Sigmoid colon (tissue), 6 donors: ENCODE measurements at regions not wholly inside any gene's neighbourhood (a gene's known extent, or its start where the extent isn't known, plus 50 kb on each side); places are given as distances from the start of the nearest gene placed in this dataset.

Experiments used
- DNase-seq: peaks from one replicate; pipeline ENCODE4 v3.0.0-alpha.2; 2019
- H3K27ac ChIP-seq, 4 donors: fragments of 200-600 bp; sonication (generic); one replicate each; pipeline ENCODE4 v1.5.1; 2016 to 2019; ENCODE audit warnings: mild to moderate bottlenecking in 1 of 4
- H3K27me3 ChIP-seq, 3 donors: fragments of 200-600 bp; sonication (generic); one replicate each; pipeline ENCODE4 v1.5.1; 2019; ENCODE audit warnings: mild to moderate bottlenecking in 1 of 3
- H3K36me3 ChIP-seq, 4 donors: fragments of 200-600 bp; sonication (generic); one replicate each; pipeline ENCODE4 v1.5.1; 2016 to 2019
- H3K4me1 ChIP-seq, 4 donors: fragments of 200-600 bp; sonication (generic); one replicate each; pipeline ENCODE4 v1.5.1; 2017 to 2019
- H3K4me3 ChIP-seq, 4 donors: fragments of 200-600 bp; sonication (generic); one replicate each; pipeline ENCODE4 v1.5.1; 2017 to 2019; ENCODE audit warnings: mild to moderate bottlenecking in 2 of 4, moderate library complexity in 1 of 4
- H3K9me3 ChIP-seq, 4 donors: fragments of 200-600 bp in 3 of 4; sonication (generic) in 3 of 4; one replicate each; pipeline versions ENCODE4 v1.5.1 to v1.6.1; 2013 to 2019
- EP300 ChIP-seq, 4 donors: sonication (generic); formaldehyde crosslinking; IDR thresholded peaks; one replicate each; pipeline ENCODE4 v1.6.1; 2017; ENCODE audit warnings: antibody characterized with exemption in 4 of 4
- POLR2A ChIP-seq, 2 donors: fragments of 450-650 bp; IDR thresholded peaks; one replicate each; pipeline ENCODE4 v1.6.1; 2016; ENCODE audit warnings: antibody characterized with exemption in 2 of 2, mild to moderate bottlenecking in 2 of 2, moderate library complexity in 2 of 2
- POLR2AphosphoS5 ChIP-seq, 4 donors: sonication (generic); formaldehyde crosslinking; IDR thresholded peaks; one replicate each; pipeline ENCODE4 v1.6.1; 2017; ENCODE audit warnings: antibody characterized with exemption in 4 of 4
- WGBS, 2 donors: extraction: QIAGEN DNeasy Blood & Tissue Kit; methylation state at CpG; one replicate each; pipeline ENCODE4 v1.1.7; 2013; 5-methylcytosine and 5-hydroxymethylcytosine counted together
- intact Hi-C: fragments of 100-400 bp; cut with DNase I; formaldehyde crosslinking; loops from one replicate; pipeline ENCODE4 v1.15.1; 2023
- TF ChIP-seq, protein P1 (sequence below), 4 experiments: fragments of 450-650 bp in 3 of 4; fragments of 200-600 bp in 1 of 4; IDR thresholded peaks; one replicate each; pipeline ENCODE4 v1.5.1; 2016 to 2019; ENCODE audit warnings: antibody characterized with exemption in 4 of 4, mild to moderate bottlenecking in 3 of 4, moderate library complexity in 2 of 4
- donor health status: healthy with polysubstance abuse.
- donor health status: healthy.

GRCh38 chr6:169317441-169318202, 64.0 kb upstream of the THBS2 start:
- TF ChIP-seq, protein P1, sequence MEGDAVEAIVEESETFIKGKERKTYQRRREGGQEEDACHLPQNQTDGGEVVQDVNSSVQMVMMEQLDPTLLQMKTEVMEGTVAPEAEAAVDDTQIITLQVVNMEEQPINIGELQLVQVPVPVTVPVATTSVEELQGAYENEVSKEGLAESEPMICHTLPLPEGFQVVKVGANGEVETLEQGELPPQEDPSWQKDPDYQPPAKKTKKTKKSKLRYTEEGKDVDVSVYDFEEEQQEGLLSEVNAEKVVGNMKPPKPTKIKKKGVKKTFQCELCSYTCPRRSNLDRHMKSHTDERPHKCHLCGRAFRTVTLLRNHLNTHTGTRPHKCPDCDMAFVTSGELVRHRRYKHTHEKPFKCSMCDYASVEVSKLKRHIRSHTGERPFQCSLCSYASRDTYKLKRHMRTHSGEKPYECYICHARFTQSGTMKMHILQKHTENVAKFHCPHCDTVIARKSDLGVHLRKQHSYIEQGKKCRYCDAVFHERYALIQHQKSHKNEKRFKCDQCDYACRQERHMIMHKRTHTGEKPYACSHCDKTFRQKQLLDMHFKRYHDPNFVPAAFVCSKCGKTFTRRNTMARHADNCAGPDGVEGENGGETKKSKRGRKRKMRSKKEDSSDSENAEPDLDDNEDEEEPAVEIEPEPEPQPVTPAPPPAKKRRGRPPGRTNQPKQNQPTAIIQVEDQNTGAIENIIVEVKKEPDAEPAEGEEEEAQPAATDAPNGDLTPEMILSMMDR (IDR thresholded peaks at IDR 0.05): no peak
- TF ChIP-seq EP300 (IDR thresholded peaks at IDR 0.05): no peak
- no peak for TF ChIP-seq POLR2A (IDR thresholded peaks at IDR 0.05)
- no peaks in the 10 kb centered on the region for H3K36me3 ChIP-seq
- intact Hi-C loops: no loop called here
- DNase-seq: no peak
- no peaks in the 10 kb centered on the region for H3K4me1 ChIP-seq
- no peak overlapping the region for H3K27ac ChIP-seq
- 89 to 95% methylated on average over 26 of the region's 26 CpGs for WGBS, 2 donors
- peaks cover 0 to 3% (median 0%) of the 10 kb centered on the region in 4 donors for H3K9me3 ChIP-seq
- no peaks in the 10 kb centered on the region for H3K27me3 ChIP-seq
- H3K4me3 ChIP-seq: no peak overlapping the region

DNA sequence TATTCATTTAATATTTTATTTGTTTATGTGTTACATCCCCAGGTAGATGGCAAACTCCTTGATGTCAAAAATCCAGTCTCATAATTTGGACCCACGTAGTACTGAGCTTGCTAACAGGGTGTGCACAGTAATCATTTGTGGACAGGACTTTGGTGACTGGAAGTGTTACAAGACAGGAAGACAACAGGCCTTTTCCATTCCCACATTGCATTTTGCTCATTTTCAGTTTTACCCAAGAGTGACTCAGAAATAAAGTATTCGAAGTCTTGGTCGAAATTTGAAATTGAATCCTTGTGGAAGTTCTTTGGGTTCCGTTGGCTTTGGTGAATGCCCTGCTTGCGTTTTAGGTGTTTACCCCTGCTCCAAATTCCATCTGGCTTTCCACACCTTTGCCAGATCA, 63.0 kb upstream of the THBS2 start:
- no peak overlapping the region for H3K27ac ChIP-seq
- 94 to 95% methylated on average over 5 of the region's 5 CpGs for WGBS, 2 donors
- TF ChIP-seq POLR2AphosphoS5 (IDR thresholded peaks at IDR 0.05) (no peak), POLR2A (IDR thresholded peaks at IDR 0.05) (no peak), EP300 (IDR thresholded peaks at IDR 0.05) (no peak)
- TF ChIP-seq, protein P1 (IDR thresholded peaks at IDR 0.05): no peak
- intact Hi-C loops: no loop called here
- H3K9me3 ChIP-seq: no peaks in the 10 kb centered on the region
- DNase-seq: no peak
- H3K36me3 ChIP-seq: no peaks in the 10 kb centered on the region
- H3K4me3 ChIP-seq: no peak overlapping the region
- no peaks in the 10 kb centered on the region for H3K4me1 ChIP-seq
- H3K27me3 ChIP-seq: no peaks in the 10 kb centered on the region

DNA sequence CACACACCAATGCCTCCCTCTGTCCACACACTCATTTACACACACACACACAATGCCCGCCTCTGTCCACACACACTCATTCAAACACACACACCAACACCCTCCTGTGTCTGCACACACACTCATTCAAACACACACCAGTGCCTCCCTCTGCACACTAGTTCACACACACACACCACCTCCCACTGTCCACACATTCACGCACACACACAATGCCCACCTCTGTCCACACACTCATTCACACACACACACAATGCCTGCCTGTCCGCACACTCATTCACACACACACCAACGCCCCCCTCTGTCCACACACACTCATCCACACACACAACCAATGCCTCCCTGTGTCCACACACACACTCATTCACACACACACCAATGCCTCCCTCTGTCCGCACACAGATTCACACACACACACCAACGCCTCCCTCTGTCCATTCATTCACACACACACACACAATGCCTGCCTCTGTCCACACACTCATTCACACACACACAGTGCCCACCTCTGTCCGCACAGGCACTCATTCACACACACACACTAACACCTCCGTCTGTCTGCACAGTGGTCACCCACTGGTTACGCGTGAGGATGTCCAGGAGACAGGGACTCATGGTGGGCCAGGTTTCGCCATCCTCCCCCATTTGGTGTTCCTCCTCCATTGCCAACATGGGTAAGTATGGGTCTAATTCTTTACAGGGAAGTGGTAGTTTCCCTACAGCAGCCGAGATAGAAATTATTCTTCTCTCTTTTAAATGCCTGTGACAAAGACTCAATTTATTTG, 62.4 kb upstream of the THBS2 start:
- Histone ChIP-seq H3K4me1 (no peaks in the 10 kb centered on the region), H3K27ac (no peak overlapping the region), H3K9me3 (no peaks in the 10 kb centered on the region), H3K4me3 (no peak overlapping the region), H3K36me3 (no peaks in the 10 kb centered on the region), H3K27me3 (no peaks in the 10 kb centered on the region)
- no peak for TF ChIP-seq EP300 (IDR thresholded peaks at IDR 0.05)
- TF ChIP-seq, protein P1 (IDR thresholded peaks at IDR 0.05): no peak
- no peak for TF ChIP-seq POLR2AphosphoS5 (IDR thresholded peaks at IDR 0.05)
- 92 to 93% methylated on average over 12 of the region's 12 CpGs for WGBS, 2 donors
- DNase-seq: no peak
- intact Hi-C loops: no loop called here

GRCh38 chr6:169313347-169314010, 59.8 kb upstream of the THBS2 start:
- 96 to 97% methylated on average over 22 of the region's 22 CpGs for WGBS, 2 donors
- intact Hi-C loops: no loop called here
- no peak for DNase-seq
- Histone ChIP-seq H3K4me3 (no peak overlapping the region), H3K27me3 (no peaks in the 10 kb centered on the region), H3K36me3 (no peaks in the 10 kb centered on the region), H3K4me1 (no peaks in the 10 kb centered on the region), H3K27ac (no peak overlapping the region), H3K9me3 (no peaks in the 10 kb centered on the region)
- TF ChIP-seq EP300 (IDR thresholded peaks at IDR 0.05): no peak
- TF ChIP-seq POLR2A (IDR thresholded peaks at IDR 0.05): no peak
- no peak for TF ChIP-seq POLR2AphosphoS5 (IDR thresholded peaks at IDR 0.05)
- TF ChIP-seq, protein P1 (IDR thresholded peaks at IDR 0.05): no peak
